Neural cell (in vitro differentiated cells): ENCODE measurements at regions not wholly inside any gene's neighbourhood (a gene's known extent, or its start where the extent isn't known, plus 50 kb on each side); places are given as distances from the start of the nearest gene placed in this dataset.

ENCODE experiments used
- H2AFZ ChIP-seq: fragments of 200-600, 300-800 bp; sonication (generic), shearing (Covaris generic); 2 replicates; pipeline ENCODE4 v1.6.0; 2014; ENCODE audit warnings: low read depth, mild to moderate bottlenecking, antibody characterized with exemption, low read length, moderate library complexity
- H3F3A ChIP-seq: fragments of 200-600 bp; shearing (Covaris generic); 2 replicates; pipeline ENCODE4 v1.6.1; 2016; ENCODE audit warnings: mild to moderate bottlenecking, moderate library complexity, mixed read lengths, antibody characterized with exemption, low read length; ENCODE audit not compliant: insufficient read depth, poor library complexity, severe bottlenecking
- H3K27ac ChIP-seq: fragments of 200-600, 300-800 bp; sonication (generic), shearing (Covaris generic); 2 replicates; pipeline ENCODE4 v1.5.1; 2014; ENCODE audit warnings: mild to moderate bottlenecking, low read length, moderate library complexity
- H3K27me3 ChIP-seq: fragments of 300-800, 200-600 bp; sonication (generic), shearing (Covaris generic); 2 replicates; pipeline ENCODE4 v1.6.0; 2014; ENCODE audit warnings: mild to moderate bottlenecking, low read depth, low read length, moderate library complexity; ENCODE audit not compliant: insufficient read depth
- H3K36me3 ChIP-seq: fragments of 300-800, 200-600 bp; sonication (generic), shearing (Covaris generic); 2 replicates; pipeline ENCODE4 v1.5.1; 2014; ENCODE audit warnings: mild to moderate bottlenecking, antibody characterized with exemption, low read length, moderate library complexity; ENCODE audit not compliant: insufficient read depth
- H3K4me2 ChIP-seq: fragments of 300-800, 200-600 bp; sonication (generic), shearing (Covaris generic); 2 replicates; pipeline ENCODE4 v1.6.0; 2014; ENCODE audit warnings: mild to moderate bottlenecking, low read length
- H3K4me3 ChIP-seq: fragments of 300-800, 200-600 bp; sonication (generic), shearing (Covaris generic); 2 replicates; pipeline ENCODE4 v1.5.1; 2014; ENCODE audit warnings: mild to moderate bottlenecking, low read length, moderate library complexity
- H3K79me2 ChIP-seq: fragments of 200-600 bp; shearing (Covaris generic); replicated peaks from 2 replicates; pipeline ENCODE4 v1.6.0; 2014; ENCODE audit warnings: mild to moderate bottlenecking, low read length, moderate library complexity; ENCODE audit not compliant: insufficient read depth
- H3K9ac ChIP-seq: fragments of 300-800, 200-600 bp; sonication (generic), shearing (Covaris generic); 2 replicates; pipeline ENCODE4 v1.6.1; 2016; ENCODE audit warnings: mild to moderate bottlenecking, low read length, mixed read lengths
- H3K9me2 ChIP-seq: fragments of 200-600 bp; shearing (Covaris generic); 2 replicates; pipeline ENCODE4 v1.6.1; 2016; ENCODE audit warnings: mild to moderate bottlenecking, low read length, mixed read lengths; ENCODE audit not compliant: insufficient read depth
- H3K9me3 ChIP-seq: fragments of 200-600, 300-800 bp; sonication (generic), shearing (Covaris generic); 2 replicates; pipeline ENCODE4 v1.6.1; 2016; ENCODE audit warnings: mild to moderate bottlenecking, mixed run types, low read length, moderate library complexity, mixed read lengths
- H4K20me1 ChIP-seq: fragments of 200-600 bp; shearing (Covaris generic); 2 replicates; pipeline ENCODE4 v1.6.1; 2016; ENCODE audit warnings: mild to moderate bottlenecking, mixed run types; ENCODE audit not compliant: insufficient read depth
- EP300 ChIP-seq: fragments of 450-650 bp; conservative IDR thresholded peaks from 2 replicates; pipeline ENCODE4 v1.6.1; 2014; ENCODE audit warnings: antibody characterized with exemption, mild to moderate bottlenecking, moderate library complexity; ENCODE audit not compliant: poor library complexity, severe bottlenecking
- EZH2 ChIP-seq: fragments of 200-600, 300-800 bp; shearing (Covaris generic), sonication (generic); IDR thresholded peaks from 2 replicates; pipeline ENCODE4 v1.6.1; 2014; ENCODE audit warnings: antibody characterized with exemption, low read length, borderline replicate concordance, mild to moderate bottlenecking; ENCODE audit not compliant: insufficient read depth, poor library complexity, severe bottlenecking
- MXI1 ChIP-seq: fragments of 450-650 bp; conservative IDR thresholded peaks from 2 replicates; pipeline ENCODE4 v1.6.1; 2014; ENCODE audit warnings: antibody characterized with exemption, mild to moderate bottlenecking; ENCODE audit not compliant: poor library complexity, severe bottlenecking
- POLR2AphosphoS5 ChIP-seq: IDR thresholded peaks from 2 replicates; pipeline ENCODE4 v1.6.1; 2012
- RAD21 ChIP-seq: fragments of 450-650 bp; conservative IDR thresholded peaks from 2 replicates; pipeline ENCODE4 v1.6.1; 2014; ENCODE audit warnings: antibody characterized with exemption, mild to moderate bottlenecking, moderate library complexity
- REST ChIP-seq: IDR thresholded peaks from 2 replicates; pipeline ENCODE4 v1.6.1; 2012; ENCODE audit warnings: borderline replicate concordance
- SMC3 ChIP-seq: fragments of 450-650 bp; conservative IDR thresholded peaks from 2 replicates; pipeline ENCODE4 v1.6.1; 2014; ENCODE audit warnings: antibody characterized with exemption, mild to moderate bottlenecking, moderate library complexity; ENCODE audit not compliant: poor library complexity
- TAF1 ChIP-seq: IDR thresholded peaks from 2 replicates; pipeline ENCODE4 v1.6.1; 2012; ENCODE audit warnings: low read depth
- TF ChIP-seq, protein P1 (sequence below): fragments of 450-650 bp; IDR thresholded peaks from 2 replicates; pipeline ENCODE4 v1.5.1; 2014; ENCODE audit warnings: antibody characterized with exemption, mild to moderate bottlenecking, moderate library complexity; ENCODE audit not compliant: poor library complexity, severe bottlenecking

DNA sequence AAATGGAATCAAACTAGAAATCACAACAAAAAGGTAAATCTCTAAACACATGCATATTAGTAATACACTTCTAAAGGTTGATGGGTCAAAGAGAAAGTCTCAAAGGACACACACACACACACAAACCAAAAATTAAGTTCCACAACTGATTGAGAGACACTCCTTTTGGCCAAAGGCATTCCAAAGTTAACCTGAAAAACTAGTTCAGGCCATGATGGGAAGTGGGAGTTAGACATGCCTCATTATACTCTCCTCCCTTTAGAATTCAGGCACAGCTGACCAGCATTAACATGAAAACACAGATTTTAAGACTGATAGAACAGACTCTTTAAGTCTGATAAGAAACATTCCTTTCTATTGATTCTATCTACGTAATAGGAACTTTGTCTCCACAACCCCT is 332.4 kb upstream of the IGFBP3 start:
- Histone ChIP-seq H3K4me2 (no peak overlapping the region), H3K9me2 (no peaks in the 10 kb centered on the region), H3K27me3 (no peaks in the 10 kb centered on the region), H3K4me3 (no peak overlapping the region), H3K27ac (no peak overlapping the region), H2AFZ (no peak overlapping the region), H3F3A (no peaks in the 10 kb centered on the region), H3K9ac (no peak overlapping the region), H3K9me3 (no peaks in the 10 kb centered on the region), H4K20me1 (no peaks in the 10 kb centered on the region), H3K79me2 (no peaks in the 10 kb centered on the region), H3K36me3 (no peaks in the 10 kb centered on the region)
- TF ChIP-seq POLR2AphosphoS5 (no peak), EZH2 (no peak), SMC3 (no peak), EP300 (no peak), TAF1 (no peak), REST (no peak), MXI1 (no peak), RAD21 (no peak)
- TF ChIP-seq, protein P1, sequence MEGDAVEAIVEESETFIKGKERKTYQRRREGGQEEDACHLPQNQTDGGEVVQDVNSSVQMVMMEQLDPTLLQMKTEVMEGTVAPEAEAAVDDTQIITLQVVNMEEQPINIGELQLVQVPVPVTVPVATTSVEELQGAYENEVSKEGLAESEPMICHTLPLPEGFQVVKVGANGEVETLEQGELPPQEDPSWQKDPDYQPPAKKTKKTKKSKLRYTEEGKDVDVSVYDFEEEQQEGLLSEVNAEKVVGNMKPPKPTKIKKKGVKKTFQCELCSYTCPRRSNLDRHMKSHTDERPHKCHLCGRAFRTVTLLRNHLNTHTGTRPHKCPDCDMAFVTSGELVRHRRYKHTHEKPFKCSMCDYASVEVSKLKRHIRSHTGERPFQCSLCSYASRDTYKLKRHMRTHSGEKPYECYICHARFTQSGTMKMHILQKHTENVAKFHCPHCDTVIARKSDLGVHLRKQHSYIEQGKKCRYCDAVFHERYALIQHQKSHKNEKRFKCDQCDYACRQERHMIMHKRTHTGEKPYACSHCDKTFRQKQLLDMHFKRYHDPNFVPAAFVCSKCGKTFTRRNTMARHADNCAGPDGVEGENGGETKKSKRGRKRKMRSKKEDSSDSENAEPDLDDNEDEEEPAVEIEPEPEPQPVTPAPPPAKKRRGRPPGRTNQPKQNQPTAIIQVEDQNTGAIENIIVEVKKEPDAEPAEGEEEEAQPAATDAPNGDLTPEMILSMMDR, result no peak

DNA sequence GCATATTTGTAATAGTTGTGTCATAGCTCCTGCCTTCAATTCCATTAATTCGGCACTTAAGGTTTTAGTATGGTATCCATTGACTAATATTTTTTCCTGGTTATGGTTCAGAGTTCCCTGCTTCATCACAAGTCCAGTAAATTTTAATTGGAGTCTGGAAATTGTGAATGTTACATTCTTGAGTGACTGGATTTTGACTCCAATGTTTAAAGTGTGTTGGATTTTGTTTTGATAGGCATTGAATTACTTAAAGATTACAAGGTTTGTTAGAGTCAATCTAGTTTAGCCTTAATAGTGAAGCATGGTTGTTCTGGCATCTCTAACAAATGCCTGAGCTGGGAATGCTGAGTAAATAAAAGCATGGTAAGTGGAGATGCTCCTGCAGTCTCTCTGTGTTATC is 326.6 kb upstream of the IGFBP3 start:
- Histone ChIP-seq H3F3A (no peaks in the 10 kb centered on the region), H2AFZ (no peak overlapping the region), H3K4me3 (no peak overlapping the region), H3K9me3 (no peaks in the 10 kb centered on the region), H3K27ac (no peak overlapping the region), H4K20me1 (no peaks in the 10 kb centered on the region), H3K79me2 (no peaks in the 10 kb centered on the region), H3K9me2 (no peaks in the 10 kb centered on the region), H3K27me3 (no peaks in the 10 kb centered on the region), H3K36me3 (no peaks in the 10 kb centered on the region), H3K4me2 (no peak overlapping the region), H3K9ac (no peak overlapping the region)
- TF ChIP-seq EZH2 (no peak), TAF1 (no peak), REST (no peak), RAD21 (no peak), SMC3 (no peak), MXI1 (no peak), EP300 (no peak), POLR2AphosphoS5 (no peak)
- TF ChIP-seq, protein P1, result no peak
